ENCODE measurements at regions not wholly inside any gene's neighbourhood (a gene's known extent, or its start where the extent isn't known, plus 50 kb on each side); places are given as distances from the start of the nearest gene placed in this dataset.
A peak's percentile ranks its signal among the peaks of the same experiment; 100 is the strongest.

GRCh38 chrX:49754233-49754857 is 58.6 kb upstream of the PAGE1 start:
- peak; percentile 74 for TF ChIP-seq CTCF (IDR thresholded peaks at IDR 0.05; ENCODE audit: low read depth, low read length)
- no peak overlapping the region for H3K4me3 ChIP-seq (replicated peaks in 1 of 2; ENCODE audit: low read depth in 2 of 2, low read length in 2 of 2)
- DNase-seq (ENCODE audit: low read depth in 2 of 2) = peak; percentile 42 to 50

- DNase-seq (ENCODE audit: low read depth in 2 of 2) = no peak
- no peak for TF ChIP-seq CTCF (IDR thresholded peaks at IDR 0.05; ENCODE audit: low read depth, low read length)
- H3K4me3 ChIP-seq (replicated peaks in 1 of 2; ENCODE audit: low read depth in 2 of 2, low read length in 2 of 2) = no peak overlapping the region
These were observed 57.9 kb upstream of the PAGE1 start for GRCh38 chrX:49753691-49754090.

DNA sequence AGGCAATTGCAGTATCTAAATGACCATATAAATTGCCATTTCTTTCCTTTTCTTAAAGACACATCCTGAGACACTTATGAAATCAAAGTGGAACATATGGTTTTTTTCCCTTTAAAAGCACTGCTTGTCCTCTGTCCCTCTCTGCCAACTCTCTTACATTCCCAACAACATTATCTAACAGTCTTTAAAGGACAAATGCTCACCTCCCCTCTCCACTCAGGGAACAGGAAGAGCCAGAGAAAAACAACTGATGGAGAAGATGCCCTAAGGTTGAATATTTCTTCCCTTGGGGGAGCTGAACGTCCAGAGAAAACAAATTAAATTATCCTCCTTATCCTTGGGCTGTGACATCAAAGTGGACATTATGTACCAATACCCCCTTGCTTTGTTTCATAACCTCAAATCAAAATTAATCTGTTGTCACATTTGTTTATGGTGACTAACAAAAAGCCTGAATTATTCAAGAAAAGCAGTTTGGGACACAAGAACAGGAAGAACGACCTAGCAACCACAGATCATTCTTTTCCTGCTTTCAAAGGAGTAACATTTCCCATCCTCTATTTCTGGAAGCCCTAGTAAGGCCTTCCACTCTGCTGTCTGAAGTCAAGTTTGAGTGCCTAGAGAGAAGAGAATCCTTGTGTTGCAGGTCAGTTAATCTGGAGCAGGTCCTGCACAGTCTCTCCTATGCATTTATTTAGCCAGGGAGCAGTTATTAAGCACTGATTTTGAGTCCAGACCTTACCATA is 52.6 kb upstream of the PAGE1 start:
- TF ChIP-seq CTCF (IDR thresholded peaks at IDR 0.05; ENCODE audit: low read depth, low read length) = no peak
- DNase-seq (ENCODE audit: low read depth in 2 of 2) = no peak
- no peak overlapping the region for H3K4me3 ChIP-seq (replicated peaks in 1 of 2; ENCODE audit: low read depth in 2 of 2, low read length in 2 of 2)

DNA sequence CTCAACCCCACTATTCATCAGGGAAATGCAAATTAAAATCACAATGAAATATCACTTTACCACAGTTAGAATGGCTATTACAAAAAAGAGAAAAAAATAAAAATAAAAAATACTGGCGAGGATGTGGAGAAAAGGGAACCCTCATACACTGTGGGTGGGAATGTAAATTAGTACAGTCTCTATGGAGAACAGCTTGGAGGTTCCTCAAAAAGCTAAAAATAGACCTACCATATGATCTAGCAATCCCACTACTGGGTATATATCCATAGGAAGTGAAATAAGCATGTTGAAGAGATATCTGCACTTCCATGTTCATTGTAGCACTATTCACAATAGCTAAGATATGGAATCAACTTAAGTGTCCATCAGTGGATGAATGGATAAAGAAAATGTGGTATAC is 50.5 kb upstream of the PAGE1 start:
- no peak overlapping the region for H3K4me3 ChIP-seq (replicated peaks in 1 of 2; ENCODE audit: low read depth in 2 of 2, low read length in 2 of 2)
- DNase-seq (ENCODE audit: low read depth in 2 of 2) = no peak
- TF ChIP-seq CTCF (IDR thresholded peaks at IDR 0.05; ENCODE audit: low read depth, low read length) = no peak
